AG04450 (cell line): ENCODE measurements at regions not wholly inside any gene's neighbourhood (a gene's known extent, or its start where the extent isn't known, plus 50 kb on each side); places are given as distances from the start of the nearest gene placed in this dataset.
"Not testable (repeated sequence)": the region's sequence is repeated elsewhere in the genome, so short reads cannot be mapped to it uniquely, and the experiment has no call there.

Experiments used
- CTCF ChIA-PET: fragments of 300-600, 350-600 bp; formaldehyde crosslinking; extraction: SDS; loops from one replicate; lab custom pipeline; 2022; ENCODE audit warnings: antibody characterized with exemption, inconsistent platforms; lab: Charles Lee
- POLR2A ChIA-PET: fragments of 350-600 bp; formaldehyde crosslinking; extraction: SDS; loops from one replicate; lab custom pipeline; 2021; ENCODE audit warnings: antibody characterized with exemption, inconsistent platforms; lab: Yijun Ruan, JAX
- DNase-seq: peaks from one replicate; pipeline ENCODE4 v3.0.0-alpha.2; 2011; ENCODE audit warnings: low read depth, low spot score
- H3K27ac ChIP-seq: one replicate; pipeline ENCODE4 v1.5.1; 2012; ENCODE audit warnings: low read depth, low read length, control low read depth
- H3K27me3 ChIP-seq: one replicate; pipeline ENCODE4 v1.6.0; 2012; ENCODE audit warnings: low read length; ENCODE audit not compliant: control insufficient read depth, insufficient read depth
- H3K4me3 ChIP-seq: 2 replicates; pipeline ENCODE4 v1.5.1; 2011; ENCODE audit warnings: mild to moderate bottlenecking, low read depth, low read length, control low read depth
- H3K9me3 ChIP-seq: 2 replicates; pipeline ENCODE4 v1.5.1; 2012; ENCODE audit warnings: low read length; ENCODE audit not compliant: control insufficient read depth, insufficient read depth
- CTCF ChIP-seq: IDR thresholded peaks from 2 replicates; pipeline ENCODE4 v1.5.1; 2011; ENCODE audit warnings: low read depth, low read length, control low read depth, inconsistent platforms

GRCh38 chr5:18397891-18398290, 763.6 kb downstream of the TAF11L14 start:
- ChIA-PET CTCF (no interaction called here), POLR2A (no interaction called here)
- no peak for TF ChIP-seq CTCF
- Histone ChIP-seq H3K27ac (no peak overlapping the region), H3K27me3 (no peaks in the 10 kb centered on the region), H3K4me3 (no peak overlapping the region), H3K9me3 (peaks cover 23% of the 10 kb centered on the region)
- no peak for DNase-seq

- POLR2A ChIA-PET, CTCF ChIA-PET, H3K27me3 ChIP-seq, H3K9me3 ChIP-seq, H3K4me3 ChIP-seq, H3K27ac ChIP-seq, DNase-seq: not testable (repeated sequence)
Measured at GRCh38 chr5:18399461-18400327, 765.4 kb downstream of the TAF11L14 start.

- no peak for TF ChIP-seq CTCF
- Histone ChIP-seq H3K27ac (no peak overlapping the region), H3K9me3 (peaks cover 9% of the 10 kb centered on the region; the same call in 1 of the 2 replicates), H3K27me3 (no peaks in the 10 kb centered on the region), H3K4me3 (no peak overlapping the region)
- ChIA-PET CTCF (no interaction called here), POLR2A (no interaction called here)
- no peak for DNase-seq
Measured at GRCh38 chr5:18403141-18403540, 768.9 kb downstream of the TAF11L14 start.

- H3K27ac ChIP-seq: no peak overlapping the region
- ChIA-PET CTCF (no interaction called here), POLR2A (no interaction called here)
- no peaks in the 10 kb centered on the region for H3K27me3 ChIP-seq
- TF ChIP-seq CTCF: no peak
- DNase-seq: no peak
- peaks cover 9% of the 10 kb centered on the region; the same call in 1 of the 2 replicates for H3K9me3 ChIP-seq
- H3K4me3 ChIP-seq: no peak overlapping the region
Measured at GRCh38 chr5:18403941-18404438, 769.7 kb downstream of the TAF11L14 start.

- ChIA-PET POLR2A (no interaction called here), CTCF (no interaction called here)
- Histone ChIP-seq H3K9me3 (peaks cover 2% of the 10 kb centered on the region; the same call in 1 of the 2 replicates), H3K4me3 (no peak overlapping the region), H3K27ac (no peak overlapping the region), H3K27me3 (no peaks in the 10 kb centered on the region)
- no peak for DNase-seq
- TF ChIP-seq CTCF: no peak
Measured at GRCh38 chr5:18420711-18421110, 786.5 kb downstream of the TAF11L14 start.
